ENCODE measurements at regions not wholly inside any gene's neighbourhood (a gene's known extent, or its start where the extent isn't known, plus 50 kb on each side); places are given as distances from the start of the nearest gene placed in this dataset.

DNA sequence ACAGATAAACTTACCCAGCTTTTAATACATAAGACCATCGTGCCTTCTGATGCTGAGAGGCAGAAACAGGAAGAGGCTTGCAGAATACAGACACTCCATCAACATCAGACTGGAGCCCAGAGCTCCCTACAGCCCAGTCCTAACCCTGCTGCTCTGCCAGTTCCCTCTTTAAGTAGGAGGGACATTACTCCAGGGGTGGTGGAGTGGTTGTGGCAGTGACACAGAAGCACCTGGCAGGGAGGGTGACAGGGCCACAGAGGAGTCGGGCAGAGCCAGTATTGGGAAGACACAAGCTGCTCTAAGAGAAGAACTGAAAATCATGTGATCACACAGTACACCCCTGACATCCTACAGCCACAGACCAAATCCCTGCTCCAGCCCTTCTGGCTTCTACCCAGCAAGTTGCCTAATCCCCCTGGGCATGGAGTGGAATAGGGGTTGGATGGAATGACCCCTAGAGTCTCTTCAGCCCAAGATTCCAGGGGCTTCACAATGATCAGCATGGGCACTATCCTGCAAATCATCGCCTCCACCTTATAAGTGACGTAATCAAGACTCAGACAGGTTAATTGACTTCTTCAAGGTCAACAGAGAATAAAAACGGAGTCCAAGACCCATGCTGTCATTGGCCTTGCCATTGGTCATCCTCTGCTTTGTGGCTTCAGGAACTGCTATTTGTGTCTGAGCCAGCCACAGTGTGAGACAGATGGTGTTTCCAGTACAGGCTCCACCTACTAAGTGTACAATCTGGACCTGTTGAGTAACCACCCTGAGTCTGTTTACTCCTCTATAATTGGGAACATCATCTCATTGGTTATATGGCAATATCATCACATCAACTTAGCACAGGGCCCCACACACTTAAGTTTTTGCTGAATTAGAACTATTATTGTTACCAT, 61.1 kb upstream of the ZMIZ1 start:
- no peak for DNase-seq

- DNase-seq = no peak
Measured at GRCh38 chr10:79009145-79009544, 59.6 kb upstream of the ZMIZ1 start.

DNA sequence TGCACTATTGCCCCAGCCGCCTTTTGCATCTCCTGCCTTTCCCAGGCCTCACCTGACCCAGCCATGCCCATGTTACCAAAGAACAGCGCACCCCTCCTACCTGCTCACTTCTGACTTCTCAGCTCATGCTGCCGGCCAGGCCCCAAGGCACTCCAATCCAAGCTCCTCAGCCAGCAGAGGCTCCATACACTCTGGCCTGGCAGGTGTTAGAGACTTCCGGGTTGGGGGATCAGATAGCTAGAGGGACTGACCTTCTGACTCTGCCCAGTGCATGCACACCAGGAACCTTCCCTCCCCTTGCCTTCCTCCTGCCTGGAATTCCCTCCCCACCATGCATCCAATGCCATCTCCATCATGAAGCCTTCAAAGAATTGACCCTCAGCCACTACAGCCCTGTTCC, 56.2 kb upstream of the ZMIZ1 start:
- DNase-seq = no peak

- DNase-seq = no peak
Measured at GRCh38 chr10:79013406-79013987, 55.3 kb upstream of the ZMIZ1 start.

DNA sequence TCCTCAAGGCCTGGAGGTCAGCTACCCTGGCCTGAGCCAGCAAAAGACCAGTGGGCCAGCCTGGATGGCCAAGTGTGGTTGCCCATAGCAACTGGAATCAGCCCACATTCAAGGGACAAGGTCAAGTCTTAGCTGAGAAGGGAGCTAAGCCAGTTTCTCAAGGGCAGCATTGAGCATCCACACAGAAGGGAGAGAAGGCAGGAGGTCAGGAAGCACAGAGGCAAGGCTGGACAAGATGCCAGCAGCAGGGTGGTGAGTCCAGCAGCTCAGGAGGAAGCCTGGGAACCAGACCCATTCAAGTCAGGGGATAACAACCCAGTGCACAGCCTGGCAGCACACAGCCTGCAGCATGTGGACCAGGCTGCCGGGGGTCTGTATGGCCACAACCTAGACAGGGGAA, 54.0 kb upstream of the ZMIZ1 start:
- DNase-seq = no peak

GRCh38 chr10:79017882-79018520, 50.8 kb upstream of the ZMIZ1 start:
- no peak for DNase-seq

- no peak for DNase-seq
Measured at GRCh38 chr10:79018521-79019011, 50.2 kb upstream of the ZMIZ1 start.
